KG1 (cell line): ENCODE measurements at regions not wholly inside any gene's neighbourhood (a gene's known extent, or its start where the extent isn't known, plus 50 kb on each side); places are given as distances from the start of the nearest gene placed in this dataset.

Experiments
- DNase-seq: peaks from one replicate; lab custom pipeline; 2025; lab: John Stamatoyannopoulos, UW

GRCh38 chr9:78566521-78566920, 269.6 kb downstream of the PSAT1 start:
- DNase-seq, result no peak

- no peak for DNase-seq
These were observed 270.2 kb downstream of the PSAT1 start for GRCh38 chr9:78566948-78567675.

- no peak for DNase-seq
These were observed 270.8 kb downstream of the PSAT1 start for GRCh38 chr9:78567693-78568092.

- no peak for DNase-seq
These were observed 271.8 kb downstream of the PSAT1 start for GRCh38 chr9:78568774-78569173.

GRCh38 chr9:78572266-78572665, 275.3 kb downstream of the PSAT1 start:
- DNase-seq, result no peak

GRCh38 chr9:78573205-78573604, 276.3 kb downstream of the PSAT1 start:
- no peak for DNase-seq

GRCh38 chr9:78573669-78574068, 276.7 kb downstream of the PSAT1 start:
- DNase-seq, result no peak

GRCh38 chr9:78574354-78575045, 277.6 kb downstream of the PSAT1 start:
- DNase-seq, result no peak

GRCh38 chr9:78575081-78575480, 278.2 kb downstream of the PSAT1 start:
- no peak for DNase-seq

GRCh38 chr9:78575771-78576170, 278.8 kb downstream of the PSAT1 start:
- DNase-seq, result no peak

- no peak for DNase-seq
These were observed 280.4 kb downstream of the PSAT1 start for GRCh38 chr9:78577156-78577906.

GRCh38 chr9:78578072-78578471, 281.1 kb downstream of the PSAT1 start:
- no peak for DNase-seq

- DNase-seq, result no peak
These were observed 285.9 kb downstream of the PSAT1 start for GRCh38 chr9:78582821-78583220.

GRCh38 chr9:78584589-78584988, 287.7 kb downstream of the PSAT1 start:
- DNase-seq, result no peak

- DNase-seq, result no peak
These were observed 289.0 kb downstream of the PSAT1 start for GRCh38 chr9:78585909-78586308.

GRCh38 chr9:78590068-78590467, 293.1 kb downstream of the PSAT1 start:
- no peak for DNase-seq

- DNase-seq, result peak; percentile 11
These were observed 295.9 kb downstream of the PSAT1 start for GRCh38 chr9:78592811-78593210.

- no peak for DNase-seq
These were observed 298.4 kb downstream of the PSAT1 start for GRCh38 chr9:78595200-78595945.

- DNase-seq, result no peak
These were observed 299.4 kb downstream of the PSAT1 start for GRCh38 chr9:78596346-78596745.

- no peak for DNase-seq
These were observed 301.2 kb downstream of the PSAT1 start for GRCh38 chr9:78598120-78598519.

- no peak for DNase-seq
These were observed 303.0 kb downstream of the PSAT1 start for GRCh38 chr9:78599926-78600325.

- DNase-seq, result peak; percentile 5
These were observed 305.1 kb downstream of the PSAT1 start for GRCh38 chr9:78601957-78602565.
